Thoracic aorta (tissue), 2 donors: ENCODE measurements at regions not wholly inside any gene's neighbourhood (a gene's known extent, or its start where the extent isn't known, plus 50 kb on each side); places are given as distances from the start of the nearest gene placed in this dataset.

Source experiments
- ATAC-seq: fragments of 150-250 bp; one replicate; pipeline ENCODE4 v1.8.0; 2017; ENCODE audit warnings: low read depth; ENCODE audit not compliant: insufficient number of reproducible peaks, low FRiP score
- DNase-seq: peaks from one replicate; pipeline ENCODE4 v3.0.0-alpha.2; 2020; ENCODE audit warnings: low spot score
- H3K27ac ChIP-seq, 2 donors: fragments of 200-600 bp; sonication (generic); 1 replicate in 1 of 2; 2 replicates in 1 of 2; pipeline ENCODE4 v1.5.1; 2016; ENCODE audit warnings: mild to moderate bottlenecking in 2 of 2, moderate library complexity in 2 of 2
- H3K27me3 ChIP-seq: fragments of 200-600 bp; sonication (generic); replicated peaks from 2 replicates; pipeline ENCODE4 v1.6.0; 2016; ENCODE audit warnings: mild to moderate bottlenecking; ENCODE audit not compliant: insufficient read depth
- H3K36me3 ChIP-seq: fragments of 200-600 bp; sonication (generic); one replicate; pipeline ENCODE4 v1.5.1; 2016
- H3K4me1 ChIP-seq, 2 donors: fragments of 200-600 bp; sonication (generic); 1 replicate in 1 of 2; 2 replicates in 1 of 2; pipeline versions ENCODE4 v1.5.1 to v1.6.0; 2016; ENCODE audit warnings: low read depth in 2 of 2, mild to moderate bottlenecking in 1 of 2; ENCODE audit not compliant: control insufficient read depth in 1 of 2
- H3K4me3 ChIP-seq: fragments of 200-600 bp; sonication (generic); 2 replicates; pipeline ENCODE4 v1.5.1; 2016; ENCODE audit warnings: mild to moderate bottlenecking
- H3K9me3 ChIP-seq: fragments of 200-600 bp; sonication (generic); 2 replicates; pipeline ENCODE4 v1.5.1; 2016
- TF ChIP-seq, protein P1 (sequence below): fragments of 200-600 bp; sonication (generic); IDR thresholded peaks from one replicate; pipeline ENCODE4 v1.5.1; 2019; ENCODE audit warnings: antibody characterized with exemption

GRCh38 chr6:122049341-122049740, 350.1 kb upstream of the HSF2 start:
- no peaks in the 10 kb centered on the region for H3K4me1 ChIP-seq
- no peaks in the 10 kb centered on the region for H3K27me3 ChIP-seq
- DNase-seq (no peak), ATAC-seq (no peak)
- H3K9me3 ChIP-seq, result no peaks in the 10 kb centered on the region
- TF ChIP-seq, protein P1, sequence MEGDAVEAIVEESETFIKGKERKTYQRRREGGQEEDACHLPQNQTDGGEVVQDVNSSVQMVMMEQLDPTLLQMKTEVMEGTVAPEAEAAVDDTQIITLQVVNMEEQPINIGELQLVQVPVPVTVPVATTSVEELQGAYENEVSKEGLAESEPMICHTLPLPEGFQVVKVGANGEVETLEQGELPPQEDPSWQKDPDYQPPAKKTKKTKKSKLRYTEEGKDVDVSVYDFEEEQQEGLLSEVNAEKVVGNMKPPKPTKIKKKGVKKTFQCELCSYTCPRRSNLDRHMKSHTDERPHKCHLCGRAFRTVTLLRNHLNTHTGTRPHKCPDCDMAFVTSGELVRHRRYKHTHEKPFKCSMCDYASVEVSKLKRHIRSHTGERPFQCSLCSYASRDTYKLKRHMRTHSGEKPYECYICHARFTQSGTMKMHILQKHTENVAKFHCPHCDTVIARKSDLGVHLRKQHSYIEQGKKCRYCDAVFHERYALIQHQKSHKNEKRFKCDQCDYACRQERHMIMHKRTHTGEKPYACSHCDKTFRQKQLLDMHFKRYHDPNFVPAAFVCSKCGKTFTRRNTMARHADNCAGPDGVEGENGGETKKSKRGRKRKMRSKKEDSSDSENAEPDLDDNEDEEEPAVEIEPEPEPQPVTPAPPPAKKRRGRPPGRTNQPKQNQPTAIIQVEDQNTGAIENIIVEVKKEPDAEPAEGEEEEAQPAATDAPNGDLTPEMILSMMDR, result no peak
- no peak overlapping the region for H3K4me3 ChIP-seq
- no peaks in the 10 kb centered on the region for H3K36me3 ChIP-seq
- H3K27ac ChIP-seq, result no peak overlapping the region

DNA sequence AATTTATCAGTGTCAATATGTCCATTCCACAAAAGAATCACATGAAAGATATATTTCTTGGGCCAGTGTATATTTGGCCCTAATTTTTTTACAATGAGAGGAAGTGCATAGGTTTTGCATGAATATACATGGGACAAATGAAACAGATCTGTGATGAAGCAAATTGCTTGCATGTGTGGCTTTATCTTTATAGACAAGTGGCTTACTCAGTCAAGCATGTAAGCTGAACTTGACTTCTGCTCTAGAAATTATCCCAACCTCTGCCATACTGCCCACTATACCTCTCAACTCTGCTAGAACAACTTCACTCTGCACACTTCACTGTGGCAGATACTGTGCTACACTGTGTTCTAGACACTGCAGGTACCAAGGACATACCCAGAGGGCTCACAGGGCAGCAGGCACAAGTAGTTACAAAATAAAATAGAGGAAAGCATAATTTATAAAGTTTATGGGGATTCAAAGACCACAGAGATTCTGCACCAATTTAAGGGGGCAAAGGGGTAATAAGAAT, 349.2 kb upstream of the HSF2 start:
- no peaks in the 10 kb centered on the region for H3K27me3 ChIP-seq
- no peak overlapping the region for H3K27ac ChIP-seq
- TF ChIP-seq, protein P1, result no peak
- DNase-seq (no peak), ATAC-seq (no peak)
- H3K4me3 ChIP-seq, result no peak overlapping the region
- H3K4me1 ChIP-seq, result no peaks in the 10 kb centered on the region
- H3K9me3 ChIP-seq, result no peaks in the 10 kb centered on the region
- H3K36me3 ChIP-seq, result no peaks in the 10 kb centered on the region

- Histone ChIP-seq H3K36me3 (no peaks in the 10 kb centered on the region), H3K4me3 (no peak overlapping the region), H3K27ac (no peak overlapping the region), H3K9me3 (no peaks in the 10 kb centered on the region), H3K4me1 (no peaks in the 10 kb centered on the region), H3K27me3 (no peaks in the 10 kb centered on the region)
- no peak for ATAC-seq
- no peak for DNase-seq
- TF ChIP-seq, protein P1, result no peak
These were observed 347.0 kb upstream of the HSF2 start for GRCh38 chr6:122052346-122052900.

- ATAC-seq (no peak), DNase-seq (no peak)
- Histone ChIP-seq H3K4me3 (no peak overlapping the region), H3K27me3 (no peaks in the 10 kb centered on the region), H3K27ac (no peak overlapping the region), H3K36me3 (no peaks in the 10 kb centered on the region), H3K4me1 (no peaks in the 10 kb centered on the region), H3K9me3 (no peaks in the 10 kb centered on the region)
- TF ChIP-seq, protein P1, result no peak
These were observed 339.5 kb upstream of the HSF2 start for GRCh38 chr6:122059918-122060317.

DNA sequence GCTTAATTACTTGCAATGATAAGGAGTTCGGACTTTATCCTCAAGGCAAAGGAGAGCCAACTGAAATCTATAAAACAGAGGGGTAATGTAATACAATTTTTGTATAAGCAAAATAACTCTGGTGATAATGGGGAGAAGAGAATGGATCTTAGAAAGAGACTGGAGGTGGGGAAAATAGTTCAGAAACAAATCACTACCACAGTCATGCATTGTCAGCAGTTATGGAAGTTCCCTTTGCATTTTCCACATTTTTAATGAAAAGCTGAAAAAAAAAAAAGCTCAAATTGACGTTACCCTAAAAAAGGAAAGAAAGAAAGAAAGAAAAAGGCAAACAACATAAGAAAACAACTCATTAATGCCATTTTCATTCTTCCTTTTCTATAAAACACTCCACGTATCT, 337.6 kb upstream of the HSF2 start:
- ATAC-seq, result no peak
- H3K4me1 ChIP-seq, result no peaks in the 10 kb centered on the region
- no peak for DNase-seq

More for the DNA sequence above, 337.6 kb upstream of the HSF2 start:
- TF ChIP-seq, protein P1, result no peak
- Histone ChIP-seq H3K36me3 (no peaks in the 10 kb centered on the region), H3K9me3 (no peaks in the 10 kb centered on the region), H3K27ac (no peak overlapping the region), H3K27me3 (no peaks in the 10 kb centered on the region), H3K4me3 (no peak overlapping the region)
